ENCODE measurements at regions not wholly inside any gene's neighbourhood (a gene's known extent, or its start where the extent isn't known, plus 50 kb on each side); places are given as distances from the start of the nearest gene placed in this dataset.

GRCh38 chr2:106624787-106625380 lies 137.7 kb downstream of the CD8B2 start:
- Histone ChIP-seq H3K4ac (ENCODE audit: low read depth, low read length) (no peak overlapping the region), H4K20me1 (ENCODE audit: insufficient read depth, low read length) (no peaks in the 10 kb centered on the region), H3K4me1 (ENCODE audit: control insufficient read depth, insufficient read depth, low read length) (no peaks in the 10 kb centered on the region), H2BK5ac (ENCODE audit: low read depth, low read length, poor library complexity, severe bottlenecking) (no peak overlapping the region), H3K4me3 (ENCODE audit: insufficient read depth, low read depth, low read length) (no peak overlapping the region), H3K56ac (ENCODE audit: extremely low read depth, insufficient read depth, low read length) (no peak overlapping the region), H3K14ac (replicated peaks; ENCODE audit: low read depth, low read length) (no peak overlapping the region), H4K5ac (ENCODE audit: low read depth, low read length) (no peak overlapping the region), H3K79me1 (ENCODE audit: low read depth in 1 of 2, low read length in 2 of 2) (no peaks in the 10 kb centered on the region), H4K8ac (ENCODE audit: low read depth in 2 of 2, low read length in 2 of 2) (no peak overlapping the region), H3K36me3 (ENCODE audit: control insufficient read depth, insufficient read depth, low read length) (no peaks in the 10 kb centered on the region), H2BK120ac (ENCODE audit: low read depth, low read length) (no peak overlapping the region), H4K91ac (ENCODE audit: insufficient read depth, low read depth, low read length) (no peak overlapping the region), H3K9me3 (ENCODE audit: control insufficient read depth, insufficient read depth, low read length) (0 out of 2 replicates have a peak, but pooled peaks cover 4% of the 10 kb centered on the region), H3K27ac (ENCODE audit: insufficient read depth, low read length) (no peak overlapping the region), H2BK15ac (ENCODE audit: low read depth, low read length) (no peak overlapping the region), H2AK5ac (ENCODE audit: low read depth, low read length) (no peak overlapping the region), H3K9ac (ENCODE audit: low read depth, low read length) (no peak overlapping the region), H2AFZ (replicated peaks; ENCODE audit: low read length, poor library complexity) (no peak overlapping the region), H2BK20ac (ENCODE audit: low read depth, low read length) (no peak overlapping the region), H3K4me2 (ENCODE audit: low read depth, low read length) (no peak overlapping the region), H2AK9ac (replicated peaks; ENCODE audit: low read depth, low read length, poor library complexity) (no peak overlapping the region), H3K23ac (ENCODE audit: low read depth, low read length) (no peak overlapping the region), H3K27me3 (ENCODE audit: control insufficient read depth, insufficient read depth, low read length) (no peaks in the 10 kb centered on the region), H3K18ac (ENCODE audit: low read depth, low read length) (no peak overlapping the region), H3K9me1 (ENCODE audit: insufficient read depth, low read length) (no peaks in the 10 kb centered on the region)
- dilution Hi-C loops (cut with HindIII; ENCODE audit: low sequenced_read_pairs, unreplicated experiment) = no loop called here
- in situ Hi-C loops (cut with MboI; ENCODE audit: low sequenced_read_pairs) = loop anchor here (25.0 kb wide), 1 partner anchor 1562 kb away; no protein-coding TSS in a partner anchor
- intact Hi-C loops (cut with micrococcal nuclease) = no loop called here
- BruUV-seq (replicated peaks) = no TSS peak
- no CpG with 5 or more reads among the region's 2 CpGs for WGBS, 2 experiments (ENCODE audit: extremely low coverage in 2 of 2, insufficient read length in 1 of 2)
- no peak for ATAC-seq (ENCODE audit: low read depth)
- TF ChIP-seq POLR2A (IDR thresholded peaks at IDR 0.05; ENCODE audit: low read depth, low read length) = no peak
- TF ChIP-seq SMC3 (IDR thresholded peaks at IDR 0.05; ENCODE audit: low read depth, low read length) = no peak
- no peak for TF ChIP-seq NFE2L2 (IDR thresholded peaks at IDR 0.05; ENCODE audit: low read depth, low read length)
- TF ChIP-seq, protein P1, sequence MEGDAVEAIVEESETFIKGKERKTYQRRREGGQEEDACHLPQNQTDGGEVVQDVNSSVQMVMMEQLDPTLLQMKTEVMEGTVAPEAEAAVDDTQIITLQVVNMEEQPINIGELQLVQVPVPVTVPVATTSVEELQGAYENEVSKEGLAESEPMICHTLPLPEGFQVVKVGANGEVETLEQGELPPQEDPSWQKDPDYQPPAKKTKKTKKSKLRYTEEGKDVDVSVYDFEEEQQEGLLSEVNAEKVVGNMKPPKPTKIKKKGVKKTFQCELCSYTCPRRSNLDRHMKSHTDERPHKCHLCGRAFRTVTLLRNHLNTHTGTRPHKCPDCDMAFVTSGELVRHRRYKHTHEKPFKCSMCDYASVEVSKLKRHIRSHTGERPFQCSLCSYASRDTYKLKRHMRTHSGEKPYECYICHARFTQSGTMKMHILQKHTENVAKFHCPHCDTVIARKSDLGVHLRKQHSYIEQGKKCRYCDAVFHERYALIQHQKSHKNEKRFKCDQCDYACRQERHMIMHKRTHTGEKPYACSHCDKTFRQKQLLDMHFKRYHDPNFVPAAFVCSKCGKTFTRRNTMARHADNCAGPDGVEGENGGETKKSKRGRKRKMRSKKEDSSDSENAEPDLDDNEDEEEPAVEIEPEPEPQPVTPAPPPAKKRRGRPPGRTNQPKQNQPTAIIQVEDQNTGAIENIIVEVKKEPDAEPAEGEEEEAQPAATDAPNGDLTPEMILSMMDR (conservative IDR thresholded peaks at IDR 0.05; ENCODE audit: low read depth, low read length) = no peak
- TF ChIP-seq RCOR1 (IDR thresholded peaks at IDR 0.05; ENCODE audit: insufficient replicate concordance, low read length) = no peak
- no peak for TF ChIP-seq FOS (IDR thresholded peaks at IDR 0.05; ENCODE audit: low read depth, low read length)
- TF ChIP-seq ELK1 (IDR thresholded peaks at IDR 0.05; ENCODE audit: borderline replicate concordance, low read depth, low read length) = no peak
- TF ChIP-seq MAFK (IDR thresholded peaks at IDR 0.05; ENCODE audit: low read depth, low read length) = no peak
- TF ChIP-seq MAZ (IDR thresholded peaks at IDR 0.05; ENCODE audit: borderline replicate concordance, low read depth, low read length) = no peak
- no peak for TF ChIP-seq BHLHE40 (IDR thresholded peaks at IDR 0.05; ENCODE audit: low read depth, low read length)
- no peak for TF ChIP-seq MXI1 (IDR thresholded peaks at IDR 0.05; ENCODE audit: borderline replicate concordance, low read depth, low read length)
- no peak for TF ChIP-seq RAD21 (IDR thresholded peaks at IDR 0.05; ENCODE audit: low read length)
- TF ChIP-seq CHD1 (IDR thresholded peaks at IDR 0.05; ENCODE audit: low read depth, low read length) = no peak
- TF ChIP-seq RFX5 (IDR thresholded peaks at IDR 0.05; ENCODE audit: low read depth, low read length) = no peak
- TF ChIP-seq, protein P2, sequence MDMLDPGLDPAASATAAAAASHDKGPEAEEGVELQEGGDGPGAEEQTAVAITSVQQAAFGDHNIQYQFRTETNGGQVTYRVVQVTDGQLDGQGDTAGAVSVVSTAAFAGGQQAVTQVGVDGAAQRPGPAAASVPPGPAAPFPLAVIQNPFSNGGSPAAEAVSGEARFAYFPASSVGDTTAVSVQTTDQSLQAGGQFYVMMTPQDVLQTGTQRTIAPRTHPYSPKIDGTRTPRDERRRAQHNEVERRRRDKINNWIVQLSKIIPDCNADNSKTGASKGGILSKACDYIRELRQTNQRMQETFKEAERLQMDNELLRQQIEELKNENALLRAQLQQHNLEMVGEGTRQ (IDR thresholded peaks at IDR 0.05; ENCODE audit: low read depth, low read length) = no peak
- TF ChIP-seq CEBPB (IDR thresholded peaks at IDR 0.05; ENCODE audit: low read depth, low read length) = no peak
- no peak for DNase-seq
- ChIA-PET CTCF (no interaction called here), POLR2A (ENCODE audit: unreplicated experiment) (no interaction called here)

Data from IMR-90 (cell line).